ENCODE measurements at regions not wholly inside any gene's neighbourhood (a gene's known extent, or its start where the extent isn't known, plus 50 kb on each side); places are given as distances from the start of the nearest gene placed in this dataset.

GRCh38 chr15:35998663-35999602, 453.0 kb upstream of the DPH6 start:
- Histone ChIP-seq H3K9ac (ENCODE audit: insufficient read depth, low read depth, low read length) (no peak overlapping the region), H3K27me3 (ENCODE audit: control insufficient read depth in 1 of 2, insufficient read depth in 2 of 2, low read length in 2 of 2) (no peaks in the 10 kb centered on the region), H3K9me3 (ENCODE audit: low read length) (no peaks in the 10 kb centered on the region), H3K27ac (ENCODE audit: extremely low read length, insufficient read depth, low read length) (no peak overlapping the region), H3K79me2 (ENCODE audit: insufficient read depth, low read length) (no peaks in the 10 kb centered on the region), H4K20me1 (ENCODE audit: insufficient read depth, low read length) (no peaks in the 10 kb centered on the region), H3K4me1 (ENCODE audit: insufficient read depth, low read length) (no peaks in the 10 kb centered on the region), H3K4me2 (ENCODE audit: low read depth, low read length) (no peak overlapping the region), H3K36me3 (replicated peaks in 1 of 2; ENCODE audit: control insufficient read depth in 1 of 2, insufficient read depth in 2 of 2, low read length in 2 of 2) (no peaks in the 10 kb centered on the region), H2AFZ (ENCODE audit: low read length) (no peak overlapping the region), H3K4me3 (replicated peaks in 1 of 3; ENCODE audit: insufficient read depth in 1 of 3, low read depth in 2 of 3, low read length in 3 of 3) (no peak overlapping the region)
- ChIA-PET CTCF (ENCODE audit: low intra/inter-chr PET ratio, low total read pairs) (no interaction called here), POLR2A (no interaction called here)
- WGBS (ENCODE audit: low lambda C conversion rate): 38% methylated on average over 7 of the region's 7 CpGs
- ATAC-seq (no peak), DNase-seq (ENCODE audit: low spot score) (no peak), FAIRE-seq (no peak)
- no TSS peak for BruUV-seq (replicated peaks)
- in situ Hi-C loops (cut with HindIII; ENCODE audit: extremely low pct_ligation_motif_present, low pct_unique_long_range_greater_than_20kb) (no loop called here), intact Hi-C loops (cut with micrococcal nuclease; ENCODE audit: unreplicated experiment) (no loop called here)
- TF ChIP-seq CCDC6 (CRISPR knock-in tag; IDR thresholded peaks at IDR 0.05): no peak
- TF ChIP-seq, protein P1, sequence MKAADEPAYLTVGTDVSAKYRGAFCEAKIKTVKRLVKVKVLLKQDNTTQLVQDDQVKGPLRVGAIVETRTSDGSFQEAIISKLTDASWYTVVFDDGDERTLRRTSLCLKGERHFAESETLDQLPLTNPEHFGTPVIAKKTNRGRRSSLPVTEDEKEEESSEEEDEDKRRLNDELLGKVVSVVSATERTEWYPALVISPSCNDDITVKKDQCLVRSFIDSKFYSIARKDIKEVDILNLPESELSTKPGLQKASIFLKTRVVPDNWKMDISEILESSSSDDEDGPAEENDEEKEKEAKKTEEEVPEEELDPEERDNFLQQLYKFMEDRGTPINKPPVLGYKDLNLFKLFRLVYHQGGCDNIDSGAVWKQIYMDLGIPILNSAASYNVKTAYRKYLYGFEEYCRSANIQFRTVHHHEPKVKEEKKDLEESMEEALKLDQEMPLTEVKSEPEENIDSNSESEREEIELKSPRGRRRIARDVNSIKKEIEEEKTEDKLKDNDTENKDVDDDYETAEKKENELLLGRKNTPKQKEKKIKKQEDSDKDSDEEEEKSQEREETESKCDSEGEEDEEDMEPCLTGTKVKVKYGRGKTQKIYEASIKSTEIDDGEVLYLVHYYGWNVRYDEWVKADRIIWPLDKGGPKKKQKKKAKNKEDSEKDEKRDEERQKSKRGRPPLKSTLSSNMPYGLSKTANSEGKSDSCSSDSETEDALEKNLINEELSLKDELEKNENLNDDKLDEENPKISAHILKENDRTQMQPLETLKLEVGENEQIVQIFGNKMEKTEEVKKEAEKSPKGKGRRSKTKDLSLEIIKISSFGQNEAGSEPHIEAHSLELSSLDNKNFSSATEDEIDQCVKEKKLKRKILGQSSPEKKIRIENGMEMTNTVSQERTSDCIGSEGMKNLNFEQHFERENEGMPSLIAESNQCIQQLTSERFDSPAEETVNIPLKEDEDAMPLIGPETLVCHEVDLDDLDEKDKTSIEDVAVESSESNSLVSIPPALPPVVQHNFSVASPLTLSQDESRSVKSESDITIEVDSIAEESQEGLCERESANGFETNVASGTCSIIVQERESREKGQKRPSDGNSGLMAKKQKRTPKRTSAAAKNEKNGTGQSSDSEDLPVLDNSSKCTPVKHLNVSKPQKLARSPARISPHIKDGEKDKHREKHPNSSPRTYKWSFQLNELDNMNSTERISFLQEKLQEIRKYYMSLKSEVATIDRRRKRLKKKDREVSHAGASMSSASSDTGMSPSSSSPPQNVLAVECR (CRISPR knock-in tag; IDR thresholded peaks at IDR 0.05; ENCODE audit: borderline replicate concordance): no peak
- TF ChIP-seq ZMYM4 (CRISPR knock-in tag; IDR thresholded peaks at IDR 0.05): no peak
- TF ChIP-seq, protein P2, sequence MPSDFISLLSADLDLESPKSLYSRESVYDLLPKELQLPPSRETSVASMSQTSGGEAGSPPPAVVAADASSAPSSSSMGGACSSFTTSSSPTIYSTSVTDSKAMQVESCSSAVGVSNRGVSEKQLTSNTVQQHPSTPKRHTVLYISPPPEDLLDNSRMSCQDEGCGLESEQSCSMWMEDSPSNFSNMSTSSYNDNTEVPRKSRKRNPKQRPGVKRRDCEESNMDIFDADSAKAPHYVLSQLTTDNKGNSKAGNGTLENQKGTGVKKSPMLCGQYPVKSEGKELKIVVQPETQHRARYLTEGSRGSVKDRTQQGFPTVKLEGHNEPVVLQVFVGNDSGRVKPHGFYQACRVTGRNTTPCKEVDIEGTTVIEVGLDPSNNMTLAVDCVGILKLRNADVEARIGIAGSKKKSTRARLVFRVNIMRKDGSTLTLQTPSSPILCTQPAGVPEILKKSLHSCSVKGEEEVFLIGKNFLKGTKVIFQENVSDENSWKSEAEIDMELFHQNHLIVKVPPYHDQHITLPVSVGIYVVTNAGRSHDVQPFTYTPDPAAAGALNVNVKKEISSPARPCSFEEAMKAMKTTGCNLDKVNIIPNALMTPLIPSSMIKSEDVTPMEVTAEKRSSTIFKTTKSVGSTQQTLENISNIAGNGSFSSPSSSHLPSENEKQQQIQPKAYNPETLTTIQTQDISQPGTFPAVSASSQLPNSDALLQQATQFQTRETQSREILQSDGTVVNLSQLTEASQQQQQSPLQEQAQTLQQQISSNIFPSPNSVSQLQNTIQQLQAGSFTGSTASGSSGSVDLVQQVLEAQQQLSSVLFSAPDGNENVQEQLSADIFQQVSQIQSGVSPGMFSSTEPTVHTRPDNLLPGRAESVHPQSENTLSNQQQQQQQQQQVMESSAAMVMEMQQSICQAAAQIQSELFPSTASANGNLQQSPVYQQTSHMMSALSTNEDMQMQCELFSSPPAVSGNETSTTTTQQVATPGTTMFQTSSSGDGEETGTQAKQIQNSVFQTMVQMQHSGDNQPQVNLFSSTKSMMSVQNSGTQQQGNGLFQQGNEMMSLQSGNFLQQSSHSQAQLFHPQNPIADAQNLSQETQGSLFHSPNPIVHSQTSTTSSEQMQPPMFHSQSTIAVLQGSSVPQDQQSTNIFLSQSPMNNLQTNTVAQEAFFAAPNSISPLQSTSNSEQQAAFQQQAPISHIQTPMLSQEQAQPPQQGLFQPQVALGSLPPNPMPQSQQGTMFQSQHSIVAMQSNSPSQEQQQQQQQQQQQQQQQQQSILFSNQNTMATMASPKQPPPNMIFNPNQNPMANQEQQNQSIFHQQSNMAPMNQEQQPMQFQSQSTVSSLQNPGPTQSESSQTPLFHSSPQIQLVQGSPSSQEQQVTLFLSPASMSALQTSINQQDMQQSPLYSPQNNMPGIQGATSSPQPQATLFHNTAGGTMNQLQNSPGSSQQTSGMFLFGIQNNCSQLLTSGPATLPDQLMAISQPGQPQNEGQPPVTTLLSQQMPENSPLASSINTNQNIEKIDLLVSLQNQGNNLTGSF (CRISPR knock-in tag; IDR thresholded peaks at IDR 0.05): no peak
- TF ChIP-seq NR3C1 (CRISPR knock-in tag; IDR thresholded peaks at IDR 0.05): no peak
- no peak for TF ChIP-seq BRCA1 (CRISPR knock-in tag; IDR thresholded peaks at IDR 0.05)

Data from HepG2 (cell line).